ENCODE measurements at regions not wholly inside any gene's neighbourhood (a gene's known extent, or its start where the extent isn't known, plus 50 kb on each side); places are given as distances from the start of the nearest gene placed in this dataset.

DNA sequence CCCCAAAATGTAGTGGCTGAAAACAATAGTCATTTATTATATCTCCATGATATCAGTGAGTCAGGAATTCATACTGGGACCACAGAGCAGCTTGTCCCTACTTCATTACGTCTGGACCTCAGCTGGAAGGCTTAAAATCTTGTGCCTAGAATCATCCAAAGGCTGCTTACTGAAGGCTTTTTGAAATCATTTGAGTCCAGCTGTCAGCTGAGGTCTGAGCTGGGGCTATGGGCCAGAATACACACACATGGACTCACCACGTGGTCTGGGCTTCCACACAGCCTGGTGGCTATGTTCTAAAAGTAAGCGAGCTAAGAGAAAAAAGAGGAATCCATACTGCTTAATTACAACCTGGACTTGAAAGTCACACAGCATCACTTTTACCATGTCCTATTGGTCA lies 209.2 kb downstream of the KCTD12 start:
- DNase-seq (ENCODE audit: extremely low spot score, unreplicated experiment) = no peak
- H3K27me3 Mint-ChIP-seq (ENCODE audit: unreplicated experiment) = peaks cover 3% of the 10 kb centered on the region
- no peak overlapping the region for H3K27ac Mint-ChIP-seq (ENCODE audit: unreplicated experiment)

DNA sequence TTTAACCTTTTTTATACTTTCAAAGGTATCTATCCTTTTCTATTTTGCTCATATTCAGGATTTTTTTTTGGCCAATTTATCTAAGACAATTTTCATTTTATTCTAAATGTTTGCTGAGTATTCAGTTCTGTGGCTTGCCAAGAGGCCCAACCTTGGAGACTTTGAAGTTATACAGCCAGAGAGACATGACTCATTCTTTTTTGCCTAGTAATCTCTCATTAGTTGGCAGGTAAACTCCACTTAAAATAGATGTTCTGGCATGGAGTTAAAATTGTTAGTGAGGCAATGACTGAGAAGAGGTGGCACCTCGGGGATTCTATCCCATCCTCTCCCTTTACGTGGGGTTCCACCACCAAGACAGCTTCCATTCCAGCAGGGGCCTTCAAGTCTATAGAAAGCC lies 213.8 kb downstream of the KCTD12 start:
- DNase-seq (ENCODE audit: extremely low spot score, unreplicated experiment) = no peak
- Mint-ChIP-seq H3K36me3 (ENCODE audit: unreplicated experiment) (no peaks in the 10 kb centered on the region), H3K4me3 (ENCODE audit: unreplicated experiment) (no peak overlapping the region), H3K4me1 (ENCODE audit: unreplicated experiment) (no peaks in the 10 kb centered on the region), H3K27me3 (ENCODE audit: unreplicated experiment) (peaks cover 12% of the 10 kb centered on the region), H3K27ac (ENCODE audit: unreplicated experiment) (no peak overlapping the region), H3K9me3 (ENCODE audit: unreplicated experiment) (no peaks in the 10 kb centered on the region)
- TF ChIP-seq, protein P1, sequence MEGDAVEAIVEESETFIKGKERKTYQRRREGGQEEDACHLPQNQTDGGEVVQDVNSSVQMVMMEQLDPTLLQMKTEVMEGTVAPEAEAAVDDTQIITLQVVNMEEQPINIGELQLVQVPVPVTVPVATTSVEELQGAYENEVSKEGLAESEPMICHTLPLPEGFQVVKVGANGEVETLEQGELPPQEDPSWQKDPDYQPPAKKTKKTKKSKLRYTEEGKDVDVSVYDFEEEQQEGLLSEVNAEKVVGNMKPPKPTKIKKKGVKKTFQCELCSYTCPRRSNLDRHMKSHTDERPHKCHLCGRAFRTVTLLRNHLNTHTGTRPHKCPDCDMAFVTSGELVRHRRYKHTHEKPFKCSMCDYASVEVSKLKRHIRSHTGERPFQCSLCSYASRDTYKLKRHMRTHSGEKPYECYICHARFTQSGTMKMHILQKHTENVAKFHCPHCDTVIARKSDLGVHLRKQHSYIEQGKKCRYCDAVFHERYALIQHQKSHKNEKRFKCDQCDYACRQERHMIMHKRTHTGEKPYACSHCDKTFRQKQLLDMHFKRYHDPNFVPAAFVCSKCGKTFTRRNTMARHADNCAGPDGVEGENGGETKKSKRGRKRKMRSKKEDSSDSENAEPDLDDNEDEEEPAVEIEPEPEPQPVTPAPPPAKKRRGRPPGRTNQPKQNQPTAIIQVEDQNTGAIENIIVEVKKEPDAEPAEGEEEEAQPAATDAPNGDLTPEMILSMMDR (IDR thresholded peaks at IDR 0.05) = no peak

More for the DNA sequence above, 209.2 kb downstream of the KCTD12 start:
- Mint-ChIP-seq H3K9me3 (ENCODE audit: unreplicated experiment) (no peaks in the 10 kb centered on the region), H3K4me3 (ENCODE audit: unreplicated experiment) (no peak overlapping the region), H3K36me3 (ENCODE audit: unreplicated experiment) (no peaks in the 10 kb centered on the region), H3K4me1 (ENCODE audit: unreplicated experiment) (no peaks in the 10 kb centered on the region)
- TF ChIP-seq, protein P1 (IDR thresholded peaks at IDR 0.05) = no peak

DNA sequence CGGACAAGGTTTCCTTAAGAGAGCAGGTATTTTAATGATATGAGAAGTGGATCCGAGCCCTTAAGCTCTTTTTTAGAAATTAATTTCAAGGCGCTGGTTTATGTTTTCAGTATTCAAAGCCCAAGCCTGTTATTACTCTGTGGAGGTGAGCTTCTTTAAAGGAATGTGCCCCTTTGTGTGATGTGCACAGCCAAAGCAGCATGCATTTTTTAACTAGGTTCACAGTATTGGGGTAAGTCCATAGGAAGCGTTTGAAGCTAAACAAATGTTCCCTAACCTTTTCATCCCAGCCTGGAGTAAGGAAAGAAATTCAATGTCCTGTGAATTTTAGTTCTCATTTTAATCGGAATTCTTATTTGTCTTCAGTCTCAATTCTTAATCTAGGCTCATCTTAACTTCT lies 217.5 kb downstream of the KCTD12 start:
- Mint-ChIP-seq H3K27me3 (ENCODE audit: unreplicated experiment) (peaks cover 27% of the 10 kb centered on the region), H3K9me3 (ENCODE audit: unreplicated experiment) (no peaks in the 10 kb centered on the region), H3K4me3 (ENCODE audit: unreplicated experiment) (no peak overlapping the region), H3K4me1 (ENCODE audit: unreplicated experiment) (no peaks in the 10 kb centered on the region), H3K27ac (ENCODE audit: unreplicated experiment) (no peak overlapping the region), H3K36me3 (ENCODE audit: unreplicated experiment) (no peaks in the 10 kb centered on the region)
- DNase-seq (ENCODE audit: extremely low spot score, unreplicated experiment) = no peak
- TF ChIP-seq, protein P1 (IDR thresholded peaks at IDR 0.05) = no peak

DNA sequence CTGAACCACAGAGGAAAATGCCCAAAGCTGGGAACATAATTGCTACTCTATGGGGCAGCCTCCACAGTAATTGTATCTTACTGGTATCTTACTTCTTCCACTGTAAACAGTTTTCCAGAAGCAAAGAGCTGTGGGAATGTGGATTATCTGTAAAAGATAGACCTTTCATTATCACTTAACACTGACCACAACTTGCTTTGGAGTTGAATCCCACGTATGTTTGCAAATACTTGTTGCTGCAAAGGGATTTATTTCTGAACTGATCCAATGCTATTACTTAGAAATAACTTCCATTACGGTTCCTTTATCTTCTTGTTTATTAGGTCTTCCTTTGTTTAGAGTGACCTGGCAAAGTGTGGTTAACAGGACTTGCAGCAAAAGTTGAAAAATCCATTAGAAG lies 218.1 kb downstream of the KCTD12 start:
- no peak overlapping the region for H3K27ac Mint-ChIP-seq (ENCODE audit: unreplicated experiment)
- H3K27me3 Mint-ChIP-seq (ENCODE audit: unreplicated experiment) = peaks cover 32% of the 10 kb centered on the region
- no peak overlapping the region for H3K4me3 Mint-ChIP-seq (ENCODE audit: unreplicated experiment)
- TF ChIP-seq, protein P1 (IDR thresholded peaks at IDR 0.05) = no peak
- H3K4me1 Mint-ChIP-seq (ENCODE audit: unreplicated experiment) = no peaks in the 10 kb centered on the region
- DNase-seq (ENCODE audit: extremely low spot score, unreplicated experiment) = no peak
- H3K9me3 Mint-ChIP-seq (ENCODE audit: unreplicated experiment) = no peaks in the 10 kb centered on the region
- H3K36me3 Mint-ChIP-seq (ENCODE audit: unreplicated experiment) = no peaks in the 10 kb centered on the region

DNA sequence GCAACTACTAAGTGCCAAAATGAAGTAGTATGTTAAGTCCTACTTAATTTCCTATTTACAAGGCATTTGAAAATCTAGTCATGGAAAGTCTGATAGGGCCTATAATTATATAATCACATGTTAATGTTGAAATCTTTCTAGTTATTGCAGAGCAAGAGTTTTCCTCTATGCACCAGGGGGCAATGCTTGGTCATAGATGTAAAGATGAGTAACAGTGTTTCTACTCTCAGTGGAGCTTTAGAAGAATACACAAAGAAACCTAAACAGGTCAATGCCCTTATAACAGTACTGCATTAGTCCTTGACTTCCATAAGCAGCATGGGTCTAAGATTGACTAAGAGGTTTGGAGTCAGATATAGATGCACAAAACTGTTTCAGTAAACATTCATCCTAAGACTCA lies 218.7 kb downstream of the KCTD12 start:
- TF ChIP-seq, protein P1 (IDR thresholded peaks at IDR 0.05) = peak; percentile 67
- Mint-ChIP-seq H3K9me3 (ENCODE audit: unreplicated experiment) (no peaks in the 10 kb centered on the region), H3K4me3 (ENCODE audit: unreplicated experiment) (no peak overlapping the region), H3K4me1 (ENCODE audit: unreplicated experiment) (no peaks in the 10 kb centered on the region), H3K36me3 (ENCODE audit: unreplicated experiment) (no peaks in the 10 kb centered on the region), H3K27ac (ENCODE audit: unreplicated experiment) (no peak overlapping the region), H3K27me3 (ENCODE audit: unreplicated experiment) (peaks cover 36% of the 10 kb centered on the region)
- DNase-seq (ENCODE audit: extremely low spot score, unreplicated experiment) = no peak
